NB4 (cell line): ENCODE measurements at regions not wholly inside any gene's neighbourhood (a gene's known extent, or its start where the extent isn't known, plus 50 kb on each side); places are given as distances from the start of the nearest gene placed in this dataset.

Experiments
- CTCF ChIP-seq: IDR thresholded peaks from one replicate; pipeline ENCODE4 v1.5.1; 2012; ENCODE audit warnings: low read depth, low read length
- MAX ChIP-seq: IDR thresholded peaks from 2 replicates; pipeline ENCODE4 v1.6.1; 2011; ENCODE audit warnings: low read depth, low read length

- TF ChIP-seq CTCF (no peak), MAX (no peak)
Measured at GRCh38 chr16:50853329-50853728, 111.4 kb downstream of the CYLD start.
